Lower leg skin (tissue), 3 donors: ENCODE measurements at regions not wholly inside any gene's neighbourhood (a gene's known extent, or its start where the extent isn't known, plus 50 kb on each side); places are given as distances from the start of the nearest gene placed in this dataset.

Experiments used
- CTCF ChIP-seq, 3 donors: fragments of 450-650 bp; IDR thresholded peaks; one replicate each; pipeline ENCODE4 v1.5.1; 2016; ENCODE audit warnings: antibody characterized with exemption in 3 of 3, mild to moderate bottlenecking in 3 of 3, moderate library complexity in 2 of 3
- POLR2A ChIP-seq, 2 donors: fragments of 450-650 bp; IDR thresholded peaks; one replicate each; pipeline ENCODE4 v1.6.1; 2016 to 2017; ENCODE audit warnings: antibody characterized with exemption in 2 of 2, mild to moderate bottlenecking in 1 of 2, moderate library complexity in 1 of 2

- TF ChIP-seq CTCF (IDR thresholded peaks at IDR 0.05): no peak
- TF ChIP-seq POLR2A (IDR thresholded peaks at IDR 0.05): no peak
Measured at GRCh38 chr7:36045830-36046341, 107.2 kb upstream of the EEPD1 start.
